Astrocyte of the cerebellum (primary cell): ENCODE measurements at regions not wholly inside any gene's neighbourhood (a gene's known extent, or its start where the extent isn't known, plus 50 kb on each side); places are given as distances from the start of the nearest gene placed in this dataset.

Source experiments
- DNase-seq: peaks from one replicate; pipeline ENCODE4 v3.0.0-alpha.2; 2011; ENCODE audit warnings: low read depth
- H3K4me3 ChIP-seq: 2 replicates; pipeline ENCODE4 v1.5.1; 2011; ENCODE audit warnings: mild to moderate bottlenecking, low read depth, low read length, moderate library complexity
- CTCF ChIP-seq: IDR thresholded peaks from 2 replicates; pipeline ENCODE4 v1.5.1; 2012; ENCODE audit warnings: low read length, low read depth, moderate library complexity, mild to moderate bottlenecking; ENCODE audit errors: missing control alignments
- in situ Hi-C: cut with HindIII; loops from 2 replicates; pipeline ENCODE4 v1.10.0; 2017; ENCODE audit warnings: low sequenced_read_pairs

- no peak for TF ChIP-seq CTCF
- no peak overlapping the region for H3K4me3 ChIP-seq
- DNase-seq, result no peak
- in situ Hi-C loops, result no loop called here
These were observed 226.1 kb upstream of the TOX3 start for GRCh38 chr16:52773026-52773425.

- no peak for DNase-seq
- H3K4me3 ChIP-seq, result no peak overlapping the region
- in situ Hi-C loops, result no loop called here
- TF ChIP-seq CTCF, result no peak
These were observed 223.9 kb upstream of the TOX3 start for GRCh38 chr16:52770828-52771227.

- DNase-seq, result no peak
- no peak overlapping the region for H3K4me3 ChIP-seq
- no peak for TF ChIP-seq CTCF
- in situ Hi-C loops, result no loop called here
These were observed 211.5 kb upstream of the TOX3 start for GRCh38 chr16:52758473-52758855.

GRCh38 chr16:52757746-52758472 is 211.0 kb upstream of the TOX3 start:
- no peak for DNase-seq
- in situ Hi-C loops, result no loop called here

GRCh38 chr16:52756812-52757517 is 210.0 kb upstream of the TOX3 start:
- in situ Hi-C loops, result no loop called here
- H3K4me3 ChIP-seq, result no peak overlapping the region
- no peak for DNase-seq
- TF ChIP-seq CTCF, result no peak

More at GRCh38 chr16:52757746-52758472, 211.0 kb upstream of the TOX3 start:
- no peak overlapping the region for H3K4me3 ChIP-seq
- TF ChIP-seq CTCF, result no peak

GRCh38 chr16:52755396-52755795 is 208.5 kb upstream of the TOX3 start:
- no peak for TF ChIP-seq CTCF
- no peak overlapping the region for H3K4me3 ChIP-seq
- in situ Hi-C loops, result no loop called here
- no peak for DNase-seq
